GM08714 (cell line): ENCODE measurements at regions not wholly inside any gene's neighbourhood (a gene's known extent, or its start where the extent isn't known, plus 50 kb on each side); places are given as distances from the start of the nearest gene placed in this dataset.

Experiments used
- H3K4me3 ChIP-seq: fragments of 200-500 bp; sonication (Bioruptor generic); 2 replicates; pipeline ENCODE4 v1.5.1; 2014; ENCODE audit warnings: mild to moderate bottlenecking, low read length, inconsistent platforms
- ZNF274 ChIP-seq: IDR thresholded peaks from 2 replicates; pipeline ENCODE4 v1.6.1; 2012; ENCODE audit warnings: mild to moderate bottlenecking, low read depth, low read length

DNA sequence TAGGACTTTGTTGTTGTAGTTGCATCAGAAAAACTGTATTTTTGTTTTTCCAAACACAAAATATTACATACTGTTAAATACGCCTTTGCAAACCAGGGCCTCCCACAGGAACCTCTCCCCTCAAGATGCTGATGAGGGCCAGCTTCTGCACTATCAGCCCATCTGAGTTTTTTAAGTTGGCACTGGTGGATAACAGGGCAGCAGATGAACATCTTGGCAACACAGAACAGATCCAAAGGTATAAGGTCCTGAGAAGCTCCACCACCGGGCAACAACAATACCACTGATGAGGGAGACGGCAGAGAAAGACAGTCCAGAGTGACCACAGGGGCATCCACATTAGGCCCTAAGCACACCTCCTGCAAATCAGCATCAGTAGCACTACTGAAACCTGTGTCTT is 177.7 kb downstream of the DLL1 start:
- H3K4me3 ChIP-seq, result no peak overlapping the region
- TF ChIP-seq ZNF274, result no peak

DNA sequence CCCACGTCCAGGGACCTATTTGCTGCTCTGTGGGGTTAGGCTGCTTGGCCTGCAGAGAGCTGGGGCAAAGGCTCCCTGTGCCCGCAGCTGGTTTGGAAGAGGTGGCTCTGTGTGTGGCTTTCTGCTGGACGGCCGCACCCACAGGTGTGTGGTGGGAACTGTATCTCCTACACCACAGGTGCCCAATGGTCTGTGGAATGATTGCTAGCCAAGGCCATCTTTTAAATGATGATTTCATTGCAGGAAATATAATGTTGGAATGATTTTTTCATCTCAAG is 178.4 kb downstream of the DLL1 start:
- no peak for TF ChIP-seq ZNF274
- no peak overlapping the region for H3K4me3 ChIP-seq

DNA sequence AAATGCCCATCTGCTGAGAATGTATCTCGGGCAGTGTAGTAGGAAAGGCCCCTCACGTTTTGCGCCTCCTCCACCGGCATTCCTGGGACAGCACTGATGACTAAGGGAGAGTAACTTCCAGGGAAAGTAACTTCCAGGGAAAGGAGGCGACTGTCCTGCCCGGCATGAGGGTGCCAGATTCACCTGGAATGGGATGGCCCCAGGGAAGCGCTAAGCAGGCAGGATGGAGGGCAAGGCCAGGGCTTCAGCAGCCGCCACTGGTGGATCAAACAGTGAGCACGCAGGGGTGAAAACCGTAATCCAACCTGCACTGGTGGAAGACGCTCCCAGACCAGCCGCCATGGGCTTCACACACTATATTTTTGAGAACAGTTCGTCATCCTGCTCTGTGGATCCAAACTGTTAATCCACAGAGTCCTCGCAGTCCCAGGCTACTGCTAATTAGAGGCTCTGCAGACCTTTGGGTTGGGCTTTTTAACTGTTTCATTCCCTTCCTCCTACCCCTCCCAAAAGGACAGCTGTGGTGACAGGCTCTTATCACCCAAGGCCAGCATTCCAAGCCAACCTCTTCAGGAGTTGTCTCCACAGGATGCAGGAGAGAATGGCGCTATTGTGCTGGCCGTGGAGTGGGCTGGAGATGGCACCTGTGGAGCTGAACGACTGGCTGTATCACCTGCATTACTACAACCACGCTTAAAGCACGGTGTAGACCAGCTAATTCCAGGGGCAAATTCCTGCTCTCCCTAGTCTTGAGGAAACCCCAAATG is 178.9 kb downstream of the DLL1 start:
- no peak for TF ChIP-seq ZNF274
- H3K4me3 ChIP-seq, result no peak overlapping the region

DNA sequence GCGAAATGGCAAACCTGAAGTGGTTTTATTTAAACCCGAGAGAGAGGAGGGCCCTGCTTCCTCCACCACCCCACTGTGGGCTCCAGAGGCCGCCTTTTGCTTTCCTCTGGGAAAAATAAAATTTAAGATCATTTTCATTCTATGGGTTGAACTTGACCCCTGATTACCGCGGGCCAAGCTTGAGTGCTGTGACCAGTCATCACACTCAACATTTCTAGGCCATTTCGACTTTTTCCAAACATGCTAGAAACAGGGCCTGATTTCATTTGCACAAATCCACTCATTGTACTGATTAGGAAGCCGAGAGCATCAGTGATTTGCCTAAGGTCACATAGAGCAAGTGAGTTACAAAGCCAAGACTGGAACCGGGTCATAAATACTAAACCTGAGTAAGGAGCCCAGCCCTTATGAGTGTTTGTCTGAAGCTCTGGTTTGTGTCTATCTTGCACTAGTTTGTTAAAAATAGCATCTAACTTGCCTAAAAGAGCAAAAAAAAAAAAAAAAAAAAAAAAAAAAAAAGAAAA is 179.7 kb downstream of the DLL1 start:
- no peak for TF ChIP-seq ZNF274

DNA sequence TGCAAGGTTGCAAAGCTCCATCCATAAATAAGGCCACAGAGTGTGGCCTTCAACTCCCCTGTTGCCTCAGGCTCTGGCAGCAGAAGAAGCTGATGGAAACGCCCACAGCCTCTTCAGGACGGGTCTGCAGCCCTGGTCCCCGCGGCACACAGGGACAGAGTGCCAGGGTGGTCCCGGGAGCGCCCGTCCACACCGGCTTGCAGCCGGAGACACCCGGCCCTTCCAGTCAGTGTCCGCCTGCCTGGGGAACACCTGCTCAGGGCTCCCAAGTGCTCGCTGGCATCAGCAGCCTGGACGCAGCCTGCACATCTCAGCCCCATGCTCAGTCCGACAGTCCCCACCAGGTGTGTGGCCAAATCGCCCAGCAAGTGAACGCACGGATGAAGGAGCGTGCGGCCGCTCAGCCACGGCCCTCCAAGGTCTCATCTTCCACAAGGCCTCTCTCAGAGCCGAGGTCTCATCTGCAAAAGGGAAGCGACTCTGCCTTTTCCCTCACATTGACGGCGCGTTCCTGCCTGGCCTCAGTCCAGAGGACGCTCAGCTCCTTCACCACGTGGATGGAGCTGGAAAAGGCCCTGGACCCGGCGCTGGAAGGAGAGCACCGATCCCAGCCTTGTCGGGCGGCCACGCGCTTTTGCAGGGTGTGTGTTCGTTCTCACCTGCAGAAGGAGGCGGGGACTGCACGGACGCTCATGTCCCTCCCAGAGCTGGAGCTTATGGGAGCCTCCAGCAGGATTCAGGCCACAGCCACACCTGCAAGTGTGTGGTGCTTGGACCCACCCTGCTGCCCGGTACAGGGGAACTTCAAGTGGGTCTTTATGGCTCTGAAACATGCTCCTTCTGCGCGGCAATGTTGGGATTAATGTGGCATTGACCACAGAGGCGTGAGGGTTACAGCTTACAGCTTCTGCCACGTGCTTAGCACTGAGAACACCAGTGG is 180.4 kb downstream of the DLL1 start:
- H3K4me3 ChIP-seq, result no peak overlapping the region
- TF ChIP-seq ZNF274, result no peak

More for the DNA sequence above, 179.7 kb downstream of the DLL1 start:
- H3K4me3 ChIP-seq, result no peak overlapping the region

DNA sequence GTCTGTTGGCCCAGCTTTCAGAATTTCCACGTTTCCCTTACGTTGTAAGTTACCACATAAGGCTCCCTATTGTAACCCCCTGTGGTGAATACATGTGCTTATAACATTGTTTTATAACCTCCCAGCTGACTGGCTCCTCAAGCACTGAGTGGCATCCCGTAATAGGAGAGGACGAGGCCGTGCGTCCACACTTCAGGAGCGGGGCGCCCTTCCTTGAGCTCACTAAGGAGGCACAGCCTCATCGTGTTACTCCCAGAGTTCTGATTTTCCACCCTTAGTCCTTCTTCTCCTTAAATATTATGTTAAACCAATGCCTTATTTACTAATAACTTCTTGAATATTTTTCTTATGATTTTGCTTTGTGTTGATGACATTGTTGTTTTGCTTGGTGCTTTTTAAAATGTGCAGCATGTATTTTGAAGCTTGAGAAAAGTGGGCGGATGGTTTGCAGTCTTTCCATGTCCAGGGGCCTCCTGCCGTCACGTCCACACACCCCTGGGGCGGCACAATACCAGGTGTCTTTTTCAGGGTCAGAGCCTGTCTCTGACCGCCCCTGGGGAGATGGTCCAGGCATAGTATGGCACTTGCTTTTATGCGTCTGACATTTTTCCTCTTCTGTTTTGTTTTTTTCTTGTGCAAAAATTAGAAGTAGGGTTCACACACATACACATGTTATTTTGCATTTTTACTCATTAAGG is 181.8 kb downstream of the DLL1 start:
- TF ChIP-seq ZNF274, result no peak
- H3K4me3 ChIP-seq, result no peak overlapping the region

DNA sequence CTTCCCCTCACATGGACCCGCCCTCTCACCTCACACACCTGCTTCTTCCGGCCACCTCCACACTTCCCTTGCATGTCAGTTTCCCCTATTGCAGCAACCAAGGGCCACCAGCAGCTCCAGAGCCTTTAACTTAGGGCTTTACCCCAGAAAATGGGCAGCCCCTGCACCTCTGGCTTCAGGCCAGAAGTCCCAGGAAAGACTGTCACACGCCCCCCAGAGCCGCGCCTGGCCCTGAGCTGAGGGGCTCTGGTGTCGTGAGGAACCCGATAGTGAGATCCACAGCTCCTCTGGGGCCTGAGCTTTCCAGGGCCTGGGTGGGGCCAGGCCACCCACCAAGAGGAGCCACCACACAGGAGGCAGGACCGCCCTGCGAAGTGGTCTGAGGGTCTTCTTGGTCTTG is 182.4 kb downstream of the DLL1 start:
- no peak for TF ChIP-seq ZNF274
- no peak overlapping the region for H3K4me3 ChIP-seq

DNA sequence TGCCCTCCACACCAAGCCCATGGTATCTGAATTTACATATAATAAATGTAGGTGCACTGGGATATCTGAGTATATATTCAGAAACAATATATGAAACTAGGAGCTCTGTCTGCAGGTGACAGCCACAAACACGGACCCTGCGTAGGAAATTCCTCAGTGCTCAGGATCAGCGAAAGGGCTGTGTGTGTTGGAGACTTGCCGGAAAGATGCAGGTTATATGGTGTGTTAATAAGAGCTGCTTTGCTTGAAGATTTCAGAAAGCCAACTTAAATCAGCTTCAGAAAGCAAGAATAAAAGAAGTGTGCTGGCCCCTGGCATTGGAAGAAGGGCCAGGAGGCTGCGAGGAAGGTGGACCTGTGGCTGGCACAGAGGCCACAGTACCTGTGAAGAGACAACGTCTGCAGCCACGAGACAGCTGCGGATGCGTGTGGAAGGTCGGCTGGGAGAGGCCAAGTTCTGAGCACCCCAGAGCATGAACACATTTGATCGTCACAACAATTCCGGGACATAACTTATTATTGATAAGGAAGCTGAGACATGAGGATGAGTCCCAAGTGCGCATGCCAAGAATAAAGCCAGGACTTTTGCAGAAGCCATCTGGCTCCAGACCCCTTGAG is 183.2 kb downstream of the DLL1 start:
- no peak for TF ChIP-seq ZNF274

DNA sequence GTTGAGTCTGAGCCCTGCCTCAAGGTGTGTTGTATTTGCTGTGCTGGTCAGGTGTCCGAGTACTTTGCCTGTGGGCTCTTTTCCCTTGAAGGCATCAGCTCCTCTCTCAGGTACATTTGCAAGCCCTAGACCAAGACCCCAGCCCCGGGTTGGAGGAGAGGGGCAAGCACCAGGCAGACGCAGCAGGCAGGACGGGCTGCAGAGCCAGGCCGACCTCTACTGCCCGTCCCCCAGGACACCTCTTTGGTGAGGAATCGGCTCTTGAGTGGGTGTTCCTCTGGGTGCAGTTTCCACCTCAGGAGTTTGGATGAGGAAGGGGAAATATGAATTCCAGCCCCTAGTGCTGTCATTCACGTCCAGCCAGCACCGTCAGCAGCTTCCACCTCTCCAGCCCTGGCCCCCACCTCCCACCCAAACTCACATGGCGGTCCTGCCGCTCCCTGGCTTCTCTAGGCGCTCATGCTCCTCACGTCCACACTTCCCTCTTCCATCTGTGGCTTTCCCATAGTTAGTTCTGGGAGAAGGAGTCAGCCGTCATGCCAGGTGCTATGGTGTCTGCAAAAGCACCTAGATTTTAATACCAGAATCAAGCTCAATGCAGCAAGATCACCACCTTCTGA is 183.9 kb downstream of the DLL1 start:
- TF ChIP-seq ZNF274, result no peak
- no peak overlapping the region for H3K4me3 ChIP-seq

More for the DNA sequence above, 183.2 kb downstream of the DLL1 start:
- H3K4me3 ChIP-seq, result no peak overlapping the region

DNA sequence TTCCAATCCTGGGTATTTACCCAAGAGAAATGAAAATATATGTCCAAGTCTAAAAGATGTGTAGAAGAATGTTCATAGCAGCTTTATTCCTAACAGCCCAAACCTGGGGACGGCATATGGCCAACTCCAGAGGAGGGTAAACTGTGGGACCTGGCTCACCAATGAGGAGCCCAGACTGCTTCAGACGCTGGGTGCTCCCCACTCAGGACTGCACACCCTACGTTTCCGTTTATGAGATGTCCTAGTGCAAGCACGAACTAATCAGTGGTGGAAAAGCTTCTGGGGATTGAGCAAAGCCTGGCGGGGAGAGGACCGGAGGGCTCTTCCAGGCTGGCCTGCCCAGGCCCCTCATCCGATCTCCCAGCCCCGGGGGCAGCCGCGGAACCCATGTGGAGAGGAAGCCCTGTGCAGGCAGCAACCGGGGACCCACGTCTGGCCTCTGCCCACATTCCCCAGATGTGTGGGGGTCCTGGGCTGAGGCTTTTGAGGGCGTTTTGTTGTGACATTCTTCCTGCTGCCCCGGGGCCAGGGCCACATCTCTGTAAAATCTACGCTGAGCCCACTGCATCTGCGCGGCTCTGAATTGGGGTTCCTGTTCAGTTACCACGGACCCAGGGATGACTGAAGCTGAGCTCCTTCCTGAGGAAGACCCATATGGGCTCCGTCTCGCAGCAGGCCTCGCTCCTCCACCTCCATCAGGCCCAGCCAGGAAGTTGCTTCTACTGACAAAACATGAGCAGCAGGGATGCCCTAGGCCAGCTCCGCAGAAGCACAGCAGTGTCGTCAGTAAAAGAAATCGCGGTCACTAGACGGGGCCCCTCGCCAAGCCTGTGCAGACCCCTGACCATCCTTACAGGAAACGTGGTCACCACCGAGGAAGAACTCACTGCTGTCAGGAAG is 188.0 kb downstream of the DLL1 start:
- no peak for TF ChIP-seq ZNF274
- no peak overlapping the region for H3K4me3 ChIP-seq

DNA sequence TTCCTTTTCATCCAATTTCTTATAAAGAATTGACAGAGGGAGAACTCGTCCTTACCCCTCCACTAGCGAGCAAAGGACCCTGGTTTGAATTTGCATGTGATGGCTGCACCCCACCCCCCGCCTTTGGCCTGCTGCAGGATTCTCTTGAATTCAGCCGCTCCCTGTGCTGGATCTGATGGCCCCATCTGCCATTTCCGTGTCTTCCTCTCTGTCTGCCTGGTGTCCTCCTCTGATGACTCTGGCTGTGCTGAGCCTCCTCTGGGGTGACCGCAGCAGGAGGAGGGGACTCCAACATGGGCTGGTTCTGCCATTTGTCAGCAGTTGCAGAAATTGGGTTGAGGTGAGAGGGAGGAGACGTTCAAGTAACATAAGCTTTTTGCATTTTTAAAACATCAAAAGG is 188.8 kb downstream of the DLL1 start:
- no peak for TF ChIP-seq ZNF274
- no peak overlapping the region for H3K4me3 ChIP-seq

DNA sequence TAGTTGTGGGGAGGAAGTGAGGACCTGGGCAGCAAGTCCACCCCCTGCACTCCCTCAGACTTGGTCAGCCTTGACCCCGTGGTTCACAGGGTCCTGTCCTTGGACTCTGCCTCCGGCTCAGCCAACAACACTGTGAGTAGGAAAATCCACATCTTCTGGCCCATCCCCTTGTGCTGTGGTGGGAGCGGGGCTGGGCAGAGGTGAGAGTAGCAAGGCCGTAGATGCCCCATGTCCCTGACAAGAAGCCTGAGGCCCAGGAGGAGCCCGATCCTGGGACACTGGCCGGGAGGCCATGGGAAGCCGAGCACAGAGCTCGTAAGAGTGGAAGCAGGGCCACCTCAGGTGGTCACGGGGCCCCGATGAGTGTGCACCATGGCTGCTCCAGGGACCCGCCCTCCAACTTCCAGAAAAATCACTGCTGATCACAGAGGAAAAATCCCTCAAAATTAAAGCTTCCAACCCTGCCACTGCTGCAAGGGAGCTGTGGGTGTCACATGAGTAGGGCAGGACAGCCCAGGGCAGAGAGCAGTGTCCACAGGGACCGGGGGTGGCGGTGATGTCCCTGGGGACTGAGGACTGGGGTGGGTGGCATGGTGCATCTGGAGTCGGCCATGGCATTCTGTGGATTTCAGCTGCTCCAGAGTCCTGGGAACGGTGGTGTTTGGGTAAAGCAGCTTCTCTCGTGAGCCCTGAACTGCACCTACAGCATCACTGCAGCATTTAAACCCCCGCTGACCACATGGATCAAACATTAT is 189.4 kb downstream of the DLL1 start:
- no peak for TF ChIP-seq ZNF274
- H3K4me3 ChIP-seq, result no peak overlapping the region

DNA sequence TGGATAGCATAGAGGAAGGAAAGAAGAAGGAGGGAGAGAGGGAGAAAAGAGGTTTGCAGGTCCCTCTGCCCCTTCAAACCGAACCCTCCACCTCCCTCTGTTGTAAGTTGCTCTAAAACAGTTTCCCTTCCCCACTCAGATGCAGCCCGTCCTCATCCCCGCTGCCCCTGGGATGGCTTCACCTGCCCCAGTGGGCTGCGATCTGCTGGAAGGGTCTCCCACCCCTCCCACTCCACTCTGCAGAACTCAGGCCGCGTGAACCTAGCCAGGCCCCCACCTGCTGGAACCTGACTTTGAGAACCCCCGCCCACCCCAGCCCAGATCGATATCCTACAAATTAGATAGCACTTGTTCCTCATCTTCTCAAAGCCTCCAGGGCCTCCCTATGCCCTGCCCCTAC is 190.8 kb downstream of the DLL1 start:
- no peak overlapping the region for H3K4me3 ChIP-seq
- TF ChIP-seq ZNF274, result no peak
